GM18526 (cell line): ENCODE measurements at regions not wholly inside any gene's neighbourhood (a gene's known extent, or its start where the extent isn't known, plus 50 kb on each side); places are given as distances from the start of the nearest gene placed in this dataset.

Experiments used
- POLR2A ChIP-seq: IDR thresholded peaks from 3 replicates; pipeline ENCODE4 v1.6.1; 2011; ENCODE audit not compliant: insufficient read length; ENCODE audit errors: extremely low read depth

DNA sequence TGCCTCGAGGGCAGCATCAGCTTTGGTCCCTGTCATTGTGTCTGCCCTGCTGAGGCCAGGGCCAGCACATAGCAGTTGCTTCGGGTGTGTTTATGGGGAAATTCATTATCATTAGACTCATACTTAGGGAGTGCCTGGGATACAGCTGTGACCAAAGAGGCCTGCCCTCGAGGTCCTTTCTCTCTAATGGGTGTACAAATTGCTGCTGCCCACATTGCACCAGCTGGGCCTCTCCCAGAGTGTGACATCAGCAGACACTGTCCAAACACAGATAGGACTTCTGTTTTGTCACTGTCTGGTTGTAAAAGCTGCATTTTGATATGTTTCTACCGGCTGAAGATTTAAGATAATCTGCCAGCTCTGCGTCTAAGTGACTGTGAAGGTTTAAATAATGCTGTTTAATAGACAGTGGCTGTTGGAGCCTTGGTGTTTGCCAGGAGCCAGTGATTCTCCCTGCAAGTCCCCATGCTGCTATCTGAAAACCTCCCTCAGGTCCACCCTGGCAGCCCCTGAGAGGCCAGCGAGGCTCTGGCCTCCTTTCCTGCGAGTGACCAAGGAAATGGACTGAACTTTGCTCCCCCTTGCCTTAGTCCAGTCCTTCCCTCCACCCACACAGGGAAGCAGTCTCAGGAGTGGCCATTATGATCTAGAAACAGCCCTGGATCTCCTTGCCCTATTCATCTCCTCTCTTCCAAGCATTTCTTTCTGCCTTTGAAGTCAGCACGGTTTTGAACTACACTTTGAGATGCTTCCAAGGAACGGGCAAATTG, 505.2 kb downstream of the TBC1D22A start:
- no peak for TF ChIP-seq POLR2A

DNA sequence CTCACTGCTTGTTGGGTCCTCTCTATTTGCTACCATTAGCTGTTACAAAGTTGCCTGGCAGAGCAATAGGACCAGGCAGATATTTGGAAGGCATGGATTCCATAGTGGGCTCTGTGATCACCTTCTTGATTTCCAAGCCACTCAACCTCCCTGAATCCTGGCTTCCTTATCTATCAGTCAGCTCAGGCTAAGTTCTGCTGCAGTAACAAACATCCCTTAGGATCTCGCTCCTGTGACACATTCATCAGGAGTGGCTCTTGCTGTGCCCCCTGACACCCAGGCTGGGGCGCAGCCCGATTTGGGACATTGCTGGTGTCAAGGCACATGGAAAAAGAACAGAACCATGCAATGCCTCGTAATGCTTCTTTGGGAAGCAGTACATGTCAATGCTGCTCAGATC, 503.9 kb downstream of the TBC1D22A start:
- TF ChIP-seq POLR2A = no peak

DNA sequence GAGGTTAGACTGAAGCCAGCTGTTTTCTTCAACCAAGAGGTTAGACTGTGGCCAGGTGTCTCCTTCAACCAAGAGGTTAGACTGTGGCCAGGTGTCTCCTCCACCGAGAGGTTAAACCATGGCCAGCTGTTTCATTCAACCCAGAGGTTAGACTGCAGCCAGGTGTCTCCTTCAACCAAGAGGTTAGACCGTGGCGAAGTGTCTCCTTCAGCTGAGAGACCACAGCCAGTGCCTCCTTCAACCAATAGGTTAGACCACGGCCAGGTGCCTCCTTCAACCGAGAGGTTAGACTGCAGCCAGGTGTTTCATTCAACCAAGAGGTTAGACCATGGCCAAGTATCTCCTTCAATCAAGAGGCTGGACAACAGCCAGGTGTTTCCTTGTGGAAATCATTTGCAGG, 498.1 kb downstream of the TBC1D22A start:
- no peak for TF ChIP-seq POLR2A

DNA sequence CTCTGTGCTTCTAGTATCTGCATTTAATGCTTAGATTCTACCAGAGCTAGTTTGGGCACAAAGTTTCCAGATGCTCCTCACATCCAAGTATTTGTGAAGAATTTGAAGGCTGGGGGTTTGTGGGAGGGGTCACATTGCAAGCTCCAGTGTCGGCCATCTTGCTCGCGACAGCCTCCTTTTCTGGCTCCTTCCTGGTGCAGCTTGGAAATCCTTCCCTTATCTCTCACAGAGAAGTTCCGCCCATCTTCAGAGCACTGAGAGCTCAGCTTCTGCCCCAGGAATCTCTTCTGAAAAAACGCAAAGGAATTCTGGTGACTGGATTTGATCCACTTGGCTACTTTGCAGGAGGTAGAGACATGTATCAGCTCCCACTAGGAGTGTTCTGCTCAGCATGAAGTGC, 497.5 kb downstream of the TBC1D22A start:
- TF ChIP-seq POLR2A = no peak

DNA sequence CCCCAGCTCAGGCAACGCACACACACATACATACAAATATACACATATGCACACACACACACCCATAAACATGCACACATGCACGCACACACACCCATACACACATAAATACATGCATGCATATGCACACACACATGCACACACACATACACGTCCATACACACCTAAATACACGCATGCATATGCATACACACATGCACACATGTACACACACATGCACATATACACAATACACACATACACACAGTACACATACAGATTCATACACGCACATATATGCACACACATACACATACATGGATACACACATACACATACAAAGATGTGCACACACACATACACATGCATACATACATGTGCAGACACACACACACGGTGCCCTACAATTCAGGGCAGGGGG, 496.6 kb downstream of the TBC1D22A start:
- TF ChIP-seq POLR2A = no peak

DNA sequence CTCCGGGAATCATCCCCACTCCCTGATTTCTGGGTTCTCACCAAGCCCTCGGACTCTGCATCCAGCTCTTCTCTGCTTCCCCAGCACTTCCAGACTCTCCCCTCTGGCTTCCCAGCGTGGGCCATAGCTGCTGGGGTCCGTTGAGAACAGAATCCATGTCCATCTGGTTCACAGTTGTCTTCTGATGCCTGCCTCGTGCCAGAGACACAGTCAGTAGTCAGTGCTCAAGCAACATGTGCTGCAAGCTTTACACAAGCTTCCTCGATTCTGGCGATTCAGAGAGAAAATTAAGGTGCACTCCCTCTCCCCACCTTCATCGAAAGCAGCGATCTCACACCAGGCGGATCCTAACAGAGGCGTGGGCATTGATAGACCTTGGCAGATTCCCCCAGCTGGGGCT, 495.5 kb downstream of the TBC1D22A start:
- no peak for TF ChIP-seq POLR2A

DNA sequence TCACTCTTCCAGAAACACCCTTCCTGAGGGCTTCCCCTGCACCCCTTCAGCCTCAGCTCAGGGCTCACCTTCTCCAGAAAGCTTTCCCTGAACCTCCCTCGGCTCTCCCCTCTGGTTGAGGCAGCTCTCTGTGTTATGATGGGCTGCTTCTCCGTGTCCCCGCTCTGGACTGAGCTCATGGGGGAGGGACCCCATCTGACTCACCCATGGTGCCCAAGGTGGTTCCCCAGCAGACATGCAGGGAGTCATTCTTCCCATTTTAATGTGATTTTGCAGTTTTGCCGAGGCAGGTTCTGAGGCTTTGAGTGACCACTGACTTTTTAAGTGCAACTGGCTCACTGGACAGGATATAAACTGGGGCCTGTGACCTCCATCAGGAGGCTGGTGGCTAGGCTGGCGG, 495.1 kb downstream of the TBC1D22A start:
- no peak for TF ChIP-seq POLR2A

DNA sequence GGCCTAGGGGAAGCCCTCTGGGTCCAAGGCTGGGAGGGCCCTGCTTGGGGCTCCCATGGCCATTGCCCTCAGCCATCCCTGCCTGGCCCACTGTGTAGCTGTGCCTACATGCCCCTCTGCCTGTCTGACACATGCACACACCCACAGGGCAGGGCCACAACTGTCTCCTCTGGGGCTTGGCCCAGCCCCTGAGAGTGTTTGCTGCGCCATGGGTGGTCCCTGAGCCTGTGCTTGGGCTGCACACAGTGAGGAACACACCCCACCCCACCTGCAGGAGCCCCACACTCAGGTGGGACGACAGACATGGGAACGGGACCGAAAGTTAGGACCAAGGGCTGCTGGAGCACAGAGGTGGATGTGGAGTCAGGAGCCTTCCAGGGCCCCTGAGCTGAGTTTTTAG, 489.5 kb downstream of the TBC1D22A start:
- no peak for TF ChIP-seq POLR2A

DNA sequence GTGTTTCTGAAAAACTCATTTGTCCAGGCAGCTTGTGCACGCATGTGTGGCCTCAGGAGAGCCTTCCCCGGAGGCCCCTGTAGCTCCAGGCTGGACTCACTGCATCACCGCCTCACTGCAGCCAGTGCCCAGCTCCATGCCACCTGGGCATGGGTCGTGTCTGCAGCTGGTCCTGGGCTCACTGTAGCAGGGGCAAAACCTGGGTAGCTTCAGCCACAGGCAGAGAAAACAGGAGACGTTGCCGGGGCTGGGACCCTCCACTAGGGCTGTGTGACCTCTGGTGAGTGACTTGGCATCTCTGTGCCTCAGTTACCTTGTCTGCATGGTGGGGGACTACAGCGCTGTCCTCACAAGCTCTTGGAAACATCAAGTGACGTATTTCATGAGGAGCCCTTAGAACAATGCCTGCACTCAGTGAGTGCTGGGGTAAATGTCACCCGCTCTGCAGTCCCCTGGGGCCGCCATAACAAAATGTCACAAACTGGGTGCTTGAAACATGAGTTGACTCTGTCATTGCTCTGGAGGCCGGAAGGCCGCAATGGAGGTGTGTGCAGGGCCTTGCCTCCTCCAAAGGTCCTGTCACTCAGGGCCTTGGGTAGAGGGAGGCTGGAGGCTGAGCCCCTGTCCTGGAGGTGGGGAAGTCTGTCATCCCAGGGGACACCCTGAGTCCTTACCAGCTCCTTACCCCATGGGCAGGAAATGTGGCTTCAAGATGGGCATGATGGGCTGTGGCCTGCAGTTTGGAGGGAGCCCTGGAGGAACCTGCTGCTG, 488.7 kb downstream of the TBC1D22A start:
- TF ChIP-seq POLR2A = no peak

DNA sequence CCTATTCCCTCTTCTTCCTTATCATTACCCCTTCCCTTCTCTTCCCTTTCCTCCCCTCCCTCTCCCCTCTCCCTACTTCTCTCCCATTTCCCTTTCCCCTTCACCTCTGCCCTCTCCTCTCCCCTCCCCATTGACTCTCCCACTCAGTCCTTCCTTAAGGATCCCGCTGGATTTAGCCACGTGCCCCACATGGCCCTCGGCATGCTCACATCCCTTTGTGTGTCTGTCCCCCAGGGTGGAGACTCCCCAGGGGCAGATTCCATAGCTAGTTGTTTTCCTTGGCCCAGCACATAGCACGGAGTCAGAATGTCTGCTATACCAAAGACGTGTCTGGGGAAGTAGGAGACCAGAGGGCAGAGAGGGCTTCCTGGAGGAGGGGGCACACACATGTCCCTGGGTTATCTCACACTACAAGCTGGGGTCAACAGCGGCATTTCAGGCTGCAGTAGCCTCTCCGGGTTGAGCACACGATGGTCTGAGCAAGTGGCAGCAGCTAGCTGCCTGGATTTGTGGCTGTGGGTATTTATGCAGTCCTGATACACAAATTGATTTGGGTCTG, 487.0 kb downstream of the TBC1D22A start:
- no peak for TF ChIP-seq POLR2A

DNA sequence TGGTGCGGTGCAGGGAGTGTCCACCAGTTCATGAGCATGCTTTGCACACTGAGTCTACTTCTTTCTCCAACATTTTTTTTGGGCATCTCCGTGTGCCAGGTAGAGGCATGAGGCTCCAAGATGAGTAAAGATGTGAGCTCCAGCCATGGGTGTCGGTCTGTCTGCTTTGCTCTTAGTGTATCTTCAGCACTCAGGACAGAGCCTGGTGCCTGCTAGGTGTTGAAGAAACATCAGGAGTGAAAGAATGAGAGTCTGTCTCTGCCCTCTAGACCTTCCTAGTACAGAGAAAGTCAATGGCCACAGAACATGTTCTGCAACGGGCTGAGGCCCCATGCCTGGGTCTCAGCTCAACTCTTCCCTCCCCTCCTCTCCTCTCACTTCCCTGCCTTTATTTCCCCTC, 486.5 kb downstream of the TBC1D22A start:
- TF ChIP-seq POLR2A = no peak

DNA sequence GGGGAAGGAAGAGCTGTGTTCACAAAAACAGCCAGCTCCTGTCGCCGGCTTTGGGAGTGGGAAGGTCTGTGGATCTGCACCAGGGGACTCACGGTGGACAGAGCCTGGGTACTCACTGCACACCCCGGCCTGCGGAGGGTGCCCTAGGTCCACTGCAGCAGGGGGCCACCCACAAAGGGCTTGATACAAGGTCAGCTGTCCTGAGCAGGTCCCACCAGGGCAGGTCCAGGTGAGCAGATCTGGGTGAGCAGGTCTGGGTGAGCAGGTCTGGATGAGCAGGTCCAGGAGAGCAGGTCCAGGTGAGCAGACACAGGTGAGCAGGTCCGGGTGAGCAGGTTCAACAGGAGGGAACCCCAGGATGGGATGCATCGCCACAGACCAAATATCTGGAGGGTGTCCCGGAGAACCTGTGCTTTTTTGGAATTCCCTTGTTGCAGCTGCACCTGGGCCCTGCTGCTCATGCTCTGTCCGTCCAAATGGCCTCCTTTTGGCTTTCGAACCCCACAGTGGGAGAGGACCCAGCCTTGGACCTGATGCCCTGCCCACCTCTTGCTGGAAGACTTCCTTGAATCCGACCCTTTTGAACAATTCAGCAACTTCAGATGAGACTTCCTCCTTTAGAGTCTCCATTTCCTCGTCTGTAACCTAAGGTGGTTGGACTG, 485.3 kb downstream of the TBC1D22A start:
- no peak for TF ChIP-seq POLR2A

DNA sequence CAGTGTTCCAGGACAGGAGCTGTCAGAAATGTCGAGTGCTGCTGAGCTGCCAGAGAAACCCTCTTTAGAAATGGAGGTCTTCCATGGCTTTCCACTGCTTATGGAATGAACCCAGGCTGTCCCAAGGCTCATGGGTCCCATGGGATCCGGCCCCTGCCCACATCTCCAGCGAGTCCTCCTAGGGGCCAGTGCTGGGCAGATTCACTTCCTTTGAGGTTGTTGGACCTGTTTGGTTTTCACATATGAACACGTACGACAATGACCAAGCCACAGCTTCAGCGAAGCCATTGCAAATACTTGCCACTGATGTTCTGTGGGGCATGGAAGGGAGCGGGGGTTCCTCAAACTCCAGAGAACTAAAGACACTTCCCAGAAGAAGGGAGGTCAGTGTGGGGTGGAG, 483.3 kb downstream of the TBC1D22A start:
- no peak for TF ChIP-seq POLR2A

DNA sequence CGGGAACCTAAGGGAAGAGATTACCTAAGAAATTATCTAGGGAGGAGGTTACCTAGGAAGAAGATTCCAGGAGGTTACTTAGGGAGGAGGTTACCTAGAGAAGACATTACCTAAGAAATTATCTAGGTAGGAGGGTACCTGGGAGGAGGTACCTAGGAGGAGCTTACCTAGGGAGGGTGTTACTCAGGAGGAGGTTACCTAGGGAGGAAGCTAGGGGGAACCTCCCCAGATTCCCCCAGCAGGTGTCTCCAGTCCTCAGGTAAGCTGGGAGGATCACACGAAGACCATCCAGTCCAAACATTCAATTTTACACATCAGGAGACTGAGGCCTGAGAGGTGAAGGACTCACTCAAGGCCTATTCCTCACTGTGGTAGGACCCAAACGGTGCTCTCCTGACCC, 482.8 kb downstream of the TBC1D22A start:
- TF ChIP-seq POLR2A = no peak

DNA sequence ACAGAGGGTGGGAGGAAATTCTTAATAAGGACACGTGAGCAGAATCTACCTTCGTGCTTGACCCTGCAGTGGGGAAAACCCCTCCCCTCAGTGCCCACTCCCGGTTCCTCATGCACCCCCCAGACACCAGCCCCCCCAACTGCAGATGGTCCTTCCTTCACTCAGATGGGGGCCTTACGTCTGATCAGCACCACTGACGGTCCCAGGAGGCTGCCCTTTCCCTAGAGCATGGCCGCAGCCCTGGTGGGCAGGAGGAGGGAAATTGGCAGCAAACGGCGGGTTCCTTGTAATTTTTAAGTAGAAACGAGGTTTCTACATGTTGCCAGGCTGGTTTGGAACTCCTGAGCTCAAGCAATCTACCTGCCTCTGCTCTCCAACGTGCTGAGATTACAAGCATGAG, 477.7 kb downstream of the TBC1D22A start:
- no peak for TF ChIP-seq POLR2A

DNA sequence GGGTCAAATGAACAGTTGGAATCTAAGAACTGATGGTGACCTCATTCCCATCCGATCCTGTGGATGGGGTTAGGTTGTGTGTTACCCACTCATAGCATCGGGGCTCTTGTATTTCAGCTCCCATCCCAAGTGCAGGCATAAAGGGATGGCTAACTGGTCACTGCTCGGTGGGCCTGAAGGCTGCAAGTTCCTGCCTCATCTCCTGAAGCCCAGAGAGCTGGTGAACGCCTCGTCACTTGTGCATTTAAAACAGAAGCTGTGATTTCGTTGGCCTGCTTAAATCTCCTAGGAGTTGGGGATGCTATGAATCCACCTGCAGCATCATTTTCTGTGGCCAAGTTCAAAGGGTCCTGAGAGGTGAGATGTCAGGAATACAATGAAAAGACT, 477.0 kb downstream of the TBC1D22A start:
- TF ChIP-seq POLR2A = no peak
